CD4-positive, alpha-beta T cell (primary cell): ENCODE measurements at regions not wholly inside any gene's neighbourhood (a gene's known extent, or its start where the extent isn't known, plus 50 kb on each side); places are given as distances from the start of the nearest gene placed in this dataset.

ENCODE experiments used
- ATAC-seq: fragments of 200-7000 bp; cut with Tn5 transposase; one replicate; pipeline ENCODE4 v1.10.0; 2022; ENCODE audit warnings: mild to moderate bottlenecking; ENCODE audit not compliant: poor library complexity
- CTCF ChIA-PET: fragments of 350-600 bp; sonication (Branson Sonifier 250); formaldehyde crosslinking; loops from one replicate; lab custom pipeline; 2021; ENCODE audit warnings: antibody characterized with exemption, inconsistent platforms; lab: Charles Lee
- POLR2A ChIA-PET: fragments of 350-600 bp; sonication (Branson Sonifier 250); formaldehyde crosslinking; loops from one replicate; lab custom pipeline; 2021; ENCODE audit warnings: antibody characterized with exemption, inconsistent platforms; lab: Charles Lee
- DNase-seq, 14 experiments: peaks; one replicate each; pipeline ENCODE4 v3.0.0-alpha.2; 2013 to 2020; ENCODE audit warnings: mixed read lengths in 2 of 14
- H3K27ac ChIP-seq, 2 donors: one replicate each; pipeline versions ENCODE4 v1.5.1 to v1.7.0; 2013; ENCODE audit warnings: low read length in 2 of 2, low read depth in 1 of 2, mild to moderate bottlenecking in 1 of 2
- H3K27me3 ChIP-seq, 2 experiments: 1 replicate in 1 of 2; 2 replicates in 1 of 2; pipeline versions ENCODE4 v1.6.1 to v1.7.0; 2013; ENCODE audit warnings: low read length in 2 of 2, control low read depth in 1 of 2, mild to moderate bottlenecking in 1 of 2, moderate library complexity in 1 of 2; ENCODE audit not compliant: insufficient read depth in 2 of 2, control insufficient read depth in 1 of 2
- H3K36me3 ChIP-seq: one replicate; pipeline ENCODE4 v1.6.1; 2013; ENCODE audit warnings: low read length, control low read depth; ENCODE audit not compliant: insufficient read depth
- H3K4me1 ChIP-seq: one replicate; pipeline ENCODE4 v1.6.1; 2013; ENCODE audit warnings: low read length, control low read depth; ENCODE audit not compliant: insufficient read depth
- H3K4me3 ChIP-seq: one replicate; pipeline ENCODE4 v1.5.1; 2013; ENCODE audit warnings: mild to moderate bottlenecking, low read length, moderate library complexity
- H3K9me3 ChIP-seq, 2 experiments: 1 replicate in 1 of 2; 2 replicates in 1 of 2; pipeline versions ENCODE4 v1.6.1 to v1.7.0; 2013; ENCODE audit warnings: low read length in 2 of 2, mild to moderate bottlenecking in 2 of 2, control low read depth in 1 of 2, moderate library complexity in 1 of 2; ENCODE audit not compliant: control insufficient read depth in 1 of 2, insufficient read depth in 1 of 2
- H3K27ac Mint-ChIP-seq: one replicate; pipeline ENCODE4 v1.8.0; 2020; ENCODE audit warnings: mixed read lengths
- H3K27me3 Mint-ChIP-seq: one replicate; pipeline ENCODE4 v1.8.0; 2021; ENCODE audit warnings: mixed read lengths
- H3K36me3 Mint-ChIP-seq: one replicate; pipeline ENCODE4 v1.8.0; 2021; ENCODE audit warnings: low read depth, mixed read lengths
- H3K4me1 Mint-ChIP-seq: one replicate; pipeline ENCODE4 v1.8.0; 2021; ENCODE audit warnings: low read depth, mixed read lengths
- H3K4me3 Mint-ChIP-seq: one replicate; pipeline ENCODE4 v1.8.0; 2020; ENCODE audit warnings: mild to moderate bottlenecking, mixed read lengths
- H3K9me3 Mint-ChIP-seq: one replicate; pipeline ENCODE4 v1.8.0; 2020; ENCODE audit warnings: mixed read lengths
- intact Hi-C, 2 experiments: fragments of 100-400 bp; cut with DNase I in 1 of 2; cut with micrococcal nuclease in 1 of 2; formaldehyde crosslinking; loops; one replicate each; pipeline versions ENCODE4 v1.15.1 to v1.9.0; 2023 to 2025; cut with DNase I, micrococcal nuclease
- TF ChIP-seq, protein P1 (sequence below): fragments of 200-600 bp; IDR thresholded peaks from one replicate; pipeline ENCODE4 v1.8.0; 2022; ENCODE audit warnings: antibody characterized with exemption, mild to moderate bottlenecking

DNA sequence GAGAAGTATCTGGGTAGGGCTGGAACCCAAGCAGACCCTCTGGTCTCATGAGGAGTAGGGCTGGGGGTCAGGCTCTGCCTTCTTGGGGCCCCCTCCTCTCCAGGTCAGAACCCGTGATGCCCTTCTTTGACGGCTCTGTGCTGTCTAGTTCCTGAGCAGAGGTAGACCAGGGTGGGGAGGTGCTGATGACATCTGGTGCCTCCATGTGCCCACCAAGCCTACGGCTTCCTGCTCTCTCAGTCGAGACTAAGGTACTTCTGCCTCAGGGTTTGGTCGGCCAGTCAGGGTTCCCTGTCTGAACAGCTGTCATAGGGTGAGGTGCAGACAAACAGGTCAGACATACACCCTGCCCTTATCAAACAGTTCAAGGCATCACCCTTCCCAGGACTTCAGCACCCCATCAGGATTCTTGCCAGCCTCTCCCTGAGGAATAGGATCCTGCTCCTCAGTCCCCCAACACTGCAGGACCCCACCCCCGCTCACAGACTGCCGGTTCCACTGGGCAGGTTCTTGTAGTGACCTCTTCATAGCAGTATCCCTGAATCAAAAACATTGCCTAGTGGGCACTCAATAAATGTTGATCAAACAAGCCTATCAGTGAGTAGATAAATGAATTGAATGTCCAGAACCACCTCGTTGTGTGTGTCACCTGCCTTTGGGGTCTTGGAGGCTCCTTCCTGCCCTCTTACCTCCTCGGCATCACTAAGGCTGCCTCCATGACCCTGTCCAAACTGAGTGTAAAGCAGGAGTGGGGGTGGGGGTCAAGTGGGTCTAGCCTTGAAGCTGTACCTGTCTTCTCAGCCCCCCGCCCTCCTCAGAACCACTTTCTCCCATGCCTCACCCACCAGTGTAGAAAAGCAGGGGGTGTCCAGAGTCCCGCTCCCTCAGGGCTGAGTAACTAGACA lies 158.2 kb downstream of the BUD13 start:
- CTCF ChIA-PET = no interaction called here
- Mint-ChIP-seq H3K36me3 (no peaks in the 10 kb centered on the region), H3K4me3 (no peak overlapping the region), H3K9me3 (no peaks in the 10 kb centered on the region), H3K27me3 (peaks cover 20% of the 10 kb centered on the region), H3K27ac (no peak overlapping the region), H3K4me1 (no peaks in the 10 kb centered on the region)
- Histone ChIP-seq H3K4me1 (no peaks in the 10 kb centered on the region), H3K4me3 (no peak overlapping the region), H3K36me3 (no peaks in the 10 kb centered on the region), H3K27ac (no peak overlapping the region), H3K27me3 (no peaks in the 10 kb centered on the region), H3K9me3 (peaks cover 0 to 12% of the 10 kb centered on the region in 2 experiments)
- intact Hi-C loops = no loop called here
- DNase-seq = no peak
- TF ChIP-seq, protein P1, sequence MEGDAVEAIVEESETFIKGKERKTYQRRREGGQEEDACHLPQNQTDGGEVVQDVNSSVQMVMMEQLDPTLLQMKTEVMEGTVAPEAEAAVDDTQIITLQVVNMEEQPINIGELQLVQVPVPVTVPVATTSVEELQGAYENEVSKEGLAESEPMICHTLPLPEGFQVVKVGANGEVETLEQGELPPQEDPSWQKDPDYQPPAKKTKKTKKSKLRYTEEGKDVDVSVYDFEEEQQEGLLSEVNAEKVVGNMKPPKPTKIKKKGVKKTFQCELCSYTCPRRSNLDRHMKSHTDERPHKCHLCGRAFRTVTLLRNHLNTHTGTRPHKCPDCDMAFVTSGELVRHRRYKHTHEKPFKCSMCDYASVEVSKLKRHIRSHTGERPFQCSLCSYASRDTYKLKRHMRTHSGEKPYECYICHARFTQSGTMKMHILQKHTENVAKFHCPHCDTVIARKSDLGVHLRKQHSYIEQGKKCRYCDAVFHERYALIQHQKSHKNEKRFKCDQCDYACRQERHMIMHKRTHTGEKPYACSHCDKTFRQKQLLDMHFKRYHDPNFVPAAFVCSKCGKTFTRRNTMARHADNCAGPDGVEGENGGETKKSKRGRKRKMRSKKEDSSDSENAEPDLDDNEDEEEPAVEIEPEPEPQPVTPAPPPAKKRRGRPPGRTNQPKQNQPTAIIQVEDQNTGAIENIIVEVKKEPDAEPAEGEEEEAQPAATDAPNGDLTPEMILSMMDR = no peak
- POLR2A ChIA-PET = no interaction called here
- no peak for ATAC-seq

DNA sequence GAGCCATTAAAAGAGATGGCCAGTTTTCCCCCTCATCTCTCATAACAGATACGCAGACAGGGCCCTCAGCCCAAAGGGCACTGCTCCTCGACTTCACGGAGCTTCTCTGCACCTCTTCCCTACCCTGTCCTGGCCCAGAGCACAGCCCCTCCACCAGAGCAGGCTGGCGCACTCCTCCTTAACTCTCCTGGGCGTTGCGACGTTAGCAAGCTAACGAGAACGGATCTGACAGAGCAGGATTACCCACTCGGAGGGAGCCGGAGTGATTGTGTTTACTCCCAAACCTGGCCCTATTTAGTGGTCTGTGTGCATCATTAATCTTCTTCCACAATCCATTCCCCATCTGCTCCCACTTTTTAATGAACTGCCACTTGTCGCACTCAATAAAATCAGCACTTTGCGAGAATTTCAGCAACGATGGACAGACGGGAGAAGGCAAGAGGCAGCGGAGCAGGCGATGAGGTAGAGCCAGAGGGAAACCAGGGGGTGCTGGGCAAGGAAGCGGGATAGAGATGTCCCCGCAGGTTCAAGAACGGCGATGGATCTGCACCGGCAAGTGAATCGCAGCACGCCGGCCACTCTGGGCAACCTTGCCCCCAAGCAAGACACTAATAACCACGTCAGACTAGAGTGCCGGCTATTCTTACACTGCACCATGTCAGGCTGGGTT lies 159.4 kb downstream of the BUD13 start:
- DNase-seq (no peak), ATAC-seq (no peak)
- Histone ChIP-seq H3K36me3 (no peaks in the 10 kb centered on the region), H3K9me3 (peaks cover 0 to 12% of the 10 kb centered on the region in 2 experiments), H3K27me3 (no peaks in the 10 kb centered on the region), H3K4me3 (no peak overlapping the region), H3K4me1 (no peaks in the 10 kb centered on the region), H3K27ac (no peak overlapping the region)
- Mint-ChIP-seq H3K27ac (no peak overlapping the region), H3K4me1 (no peaks in the 10 kb centered on the region), H3K36me3 (no peaks in the 10 kb centered on the region), H3K27me3 (peaks cover 17% of the 10 kb centered on the region), H3K9me3 (no peaks in the 10 kb centered on the region), H3K4me3 (no peak overlapping the region)
- intact Hi-C loops = no loop called here
- TF ChIP-seq, protein P1 = no peak
- ChIA-PET POLR2A (no interaction called here), CTCF (no interaction called here)

DNA sequence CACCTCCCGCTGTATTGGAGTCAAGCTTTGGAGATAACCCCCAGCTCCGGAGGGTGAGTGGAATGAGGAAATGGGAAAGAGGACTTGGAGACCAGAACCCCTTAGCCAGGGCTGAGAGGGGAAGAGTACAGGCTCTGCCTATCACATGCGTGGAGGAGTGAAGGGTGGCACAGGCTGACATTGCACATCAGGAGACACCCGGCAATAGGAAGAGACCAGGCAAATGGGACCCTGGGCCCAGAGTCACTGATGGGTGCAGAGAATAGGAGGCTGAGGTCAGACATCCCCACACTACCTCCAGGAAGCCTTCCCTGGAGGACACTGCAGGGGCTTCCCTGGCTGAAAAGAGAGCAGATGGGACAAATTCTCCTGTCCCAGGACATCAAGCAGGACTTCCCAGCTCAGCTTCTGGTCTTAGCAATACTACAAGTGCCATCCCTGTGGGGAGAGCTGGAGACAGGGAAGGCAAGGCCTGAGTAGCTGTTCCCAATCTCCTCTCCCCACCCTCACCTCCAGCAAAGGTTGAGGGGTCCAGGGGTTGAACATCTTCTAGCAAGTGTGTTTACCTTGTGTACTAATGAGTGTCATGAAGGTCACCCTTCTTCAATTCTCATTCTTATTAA lies 160.7 kb downstream of the BUD13 start:
- Histone ChIP-seq H3K4me1 (no peaks in the 10 kb centered on the region), H3K27ac (no peak overlapping the region), H3K36me3 (no peaks in the 10 kb centered on the region), H3K9me3 (peaks cover 0 to 12% of the 10 kb centered on the region in 2 experiments), H3K4me3 (no peak overlapping the region), H3K27me3 (no peaks in the 10 kb centered on the region)
- CTCF ChIA-PET = no interaction called here
- DNase-seq (no peak), ATAC-seq (no peak)
- Mint-ChIP-seq H3K4me3 (no peak overlapping the region), H3K27me3 (peaks cover 27% of the 10 kb centered on the region), H3K4me1 (no peaks in the 10 kb centered on the region), H3K9me3 (no peaks in the 10 kb centered on the region), H3K27ac (no peak overlapping the region), H3K36me3 (no peaks in the 10 kb centered on the region)
- TF ChIP-seq, protein P1 = no peak
- POLR2A ChIA-PET = no interaction called here
- intact Hi-C loops = no loop called here
